ENCODE measurements at regions not wholly inside any gene's neighbourhood (a gene's known extent, or its start where the extent isn't known, plus 50 kb on each side); places are given as distances from the start of the nearest gene placed in this dataset.
"Not testable (repeated sequence)": the region's sequence is repeated elsewhere in the genome, so short reads cannot be mapped to it uniquely, and the experiment has no call there.

DNA sequence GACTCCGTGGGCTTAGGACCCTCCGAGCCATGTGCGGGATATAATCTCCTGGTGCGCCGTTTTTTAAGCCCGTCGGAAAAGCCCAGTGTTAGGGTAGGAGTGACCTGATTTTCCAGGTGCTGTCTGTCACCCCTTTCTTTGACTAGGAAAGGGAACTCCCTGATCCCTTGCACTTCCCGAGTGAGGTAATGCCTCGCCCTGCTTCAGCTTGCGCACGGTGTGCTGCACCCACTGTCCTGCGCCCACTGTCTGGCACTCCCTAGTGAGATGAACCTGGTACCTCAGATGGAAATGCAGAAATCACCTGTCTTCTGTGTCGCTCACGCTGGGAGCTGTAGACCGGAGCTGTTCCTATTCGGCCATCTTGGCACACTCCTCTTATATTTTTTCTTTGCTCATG is 95.1 kb upstream of the FRMD4B start:
- not testable (repeated sequence) for DNase-seq

GRCh38 chr3:69474186-69474585 is 88.3 kb upstream of the FRMD4B start:
- DNase-seq: no peak

GRCh38 chr3:69472093-69472492 is 86.2 kb upstream of the FRMD4B start:
- DNase-seq: no peak

- DNase-seq: no peak
These were observed 77.6 kb upstream of the FRMD4B start for GRCh38 chr3:69463531-69463930.

- DNase-seq: no peak
These were observed 76.9 kb upstream of the FRMD4B start for GRCh38 chr3:69462826-69463100.

DNA sequence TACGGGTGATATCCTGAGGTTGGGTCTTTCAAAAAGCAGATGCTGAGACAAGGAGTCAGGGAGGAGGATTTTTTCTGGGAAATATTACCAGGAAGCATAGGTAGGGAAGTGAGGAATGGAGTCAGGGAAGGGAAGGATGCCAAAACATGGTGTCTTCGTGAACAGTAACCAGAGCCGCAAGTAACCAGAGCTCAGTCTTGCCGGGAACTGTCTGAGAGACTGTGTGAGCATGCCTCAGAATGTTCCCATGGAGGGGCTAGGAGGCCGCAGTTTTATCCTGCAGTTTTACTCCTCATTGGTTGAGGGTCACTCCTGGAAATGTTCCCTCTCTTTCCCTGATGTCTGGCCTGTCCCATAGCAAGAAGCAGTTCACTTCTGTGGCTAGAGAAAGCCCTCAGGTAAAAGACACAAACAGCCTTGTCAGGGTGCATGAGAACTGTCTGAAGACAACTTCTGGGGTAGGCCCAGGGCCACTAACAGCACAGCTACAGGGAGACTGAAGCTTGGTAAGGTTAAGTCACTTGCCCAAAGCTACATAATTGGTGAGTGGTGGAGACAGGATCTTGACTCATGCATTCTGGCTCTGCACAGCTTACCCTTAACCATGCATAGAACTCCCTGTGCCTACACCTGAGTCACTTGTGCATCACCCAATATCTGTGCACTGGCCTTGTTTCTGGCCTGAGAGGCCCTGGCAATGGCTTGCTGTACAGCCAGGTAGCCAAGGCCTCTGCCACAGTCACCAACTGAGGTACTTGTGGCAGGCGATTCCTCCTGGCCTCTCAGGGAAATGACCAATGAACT is 76.3 kb upstream of the FRMD4B start:
- DNase-seq: no peak

DNA sequence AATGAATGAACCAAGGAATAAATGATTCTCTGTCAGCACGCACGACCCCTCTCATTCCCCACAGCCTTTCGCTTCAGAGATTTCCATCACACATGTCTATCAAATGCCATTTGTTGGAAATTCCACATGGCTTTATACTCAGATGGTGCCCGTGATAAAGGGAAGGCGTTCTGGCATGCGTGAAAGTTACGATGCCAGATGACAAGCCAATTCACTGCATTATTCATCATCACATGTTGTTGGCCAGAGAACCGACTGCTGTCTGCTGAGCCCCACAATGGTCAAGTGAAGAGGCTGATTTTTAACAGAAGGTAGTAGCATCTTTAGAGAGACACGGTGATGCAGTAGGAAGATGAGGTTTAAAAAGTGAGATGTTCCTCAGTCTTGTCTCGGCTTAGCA is 74.1 kb upstream of the FRMD4B start:
- no peak for DNase-seq

DNA sequence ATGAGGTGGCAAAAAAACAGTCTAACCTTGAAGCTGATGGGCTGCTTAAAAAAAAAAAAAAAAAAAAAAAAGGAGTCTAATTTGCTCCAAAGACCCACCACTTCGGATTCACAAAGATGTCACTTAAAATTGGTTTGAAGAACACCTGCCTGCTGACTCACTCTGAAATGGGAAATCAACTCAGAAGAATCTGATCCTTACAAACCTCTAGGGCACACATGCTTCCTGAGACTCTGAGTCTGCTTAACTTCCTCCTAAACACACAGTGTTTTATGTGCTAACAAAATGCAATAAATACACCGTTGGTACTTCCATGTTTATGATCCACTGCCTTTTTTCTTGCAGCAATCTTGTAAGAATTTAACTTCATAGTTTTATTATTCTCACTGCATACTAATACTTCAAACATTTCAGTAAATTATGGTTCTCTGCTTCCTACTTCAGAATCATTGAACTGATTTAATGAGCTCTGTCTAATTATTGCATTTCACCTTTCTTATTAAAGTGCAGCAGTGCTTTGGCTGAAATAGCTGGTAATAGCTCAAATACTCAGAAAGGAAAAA is 73.0 kb upstream of the FRMD4B start:
- no peak for DNase-seq

DNA sequence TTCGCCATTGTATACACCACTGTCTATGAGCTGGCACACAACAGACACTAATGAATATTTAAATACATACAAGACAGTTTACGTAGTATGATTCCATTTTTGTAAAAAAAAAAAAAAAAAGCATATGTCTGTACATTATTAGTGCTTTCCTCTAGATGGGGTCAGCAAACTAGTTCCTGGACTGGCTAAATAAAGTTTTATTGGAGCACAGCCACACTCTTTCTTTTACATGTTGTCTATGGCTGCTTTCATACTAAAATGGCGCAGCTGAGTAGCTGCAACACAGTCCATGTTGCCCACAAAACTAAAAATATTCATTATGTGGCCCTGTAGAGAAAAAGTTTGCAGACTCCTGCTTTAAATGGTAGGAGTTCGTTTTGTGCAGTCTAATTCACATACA is 70.7 kb upstream of the FRMD4B start:
- DNase-seq: no peak

GRCh38 chr3:69454204-69454787 is 68.4 kb upstream of the FRMD4B start:
- no peak for DNase-seq

DNA sequence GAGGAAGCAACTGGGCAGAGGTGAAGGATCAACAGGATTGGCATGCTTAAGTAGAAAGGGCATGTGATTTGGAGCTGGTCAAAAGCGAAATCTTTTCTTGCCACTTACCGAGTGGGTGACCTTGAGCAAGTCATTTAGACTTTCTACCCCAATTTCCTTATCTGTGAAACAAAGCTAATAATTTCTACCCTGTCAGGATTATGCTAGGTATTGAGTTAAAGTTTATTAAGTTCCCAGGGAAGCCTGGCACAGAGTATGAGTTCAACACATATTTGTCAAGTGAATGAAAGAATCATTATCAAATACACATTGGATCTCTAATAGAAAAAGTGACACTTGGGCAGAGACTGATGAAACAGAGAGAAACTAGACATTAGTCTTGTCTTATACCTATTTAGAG is 66.4 kb upstream of the FRMD4B start:
- no peak for DNase-seq

DNA sequence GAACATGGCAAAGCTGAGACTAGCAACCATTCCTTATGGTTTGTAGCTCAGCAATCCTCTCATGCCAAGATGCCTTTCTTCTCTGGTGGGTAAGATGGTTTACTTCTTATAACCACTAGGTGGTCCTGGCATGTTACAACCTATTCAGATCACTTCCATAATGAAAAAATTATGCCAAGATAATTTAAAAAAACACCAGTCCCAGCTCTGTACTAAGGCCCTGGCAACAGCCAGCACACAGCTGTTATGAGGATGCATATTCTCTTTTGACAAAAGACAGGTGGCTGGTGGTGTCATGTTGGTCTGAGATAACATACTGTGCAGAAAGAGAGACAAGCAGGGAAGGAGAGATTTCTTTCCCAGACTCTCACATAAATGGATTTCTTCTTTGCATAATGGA is 65.7 kb upstream of the FRMD4B start:
- peak in 1 of 2 experiments; percentile 6 for DNase-seq

DNA sequence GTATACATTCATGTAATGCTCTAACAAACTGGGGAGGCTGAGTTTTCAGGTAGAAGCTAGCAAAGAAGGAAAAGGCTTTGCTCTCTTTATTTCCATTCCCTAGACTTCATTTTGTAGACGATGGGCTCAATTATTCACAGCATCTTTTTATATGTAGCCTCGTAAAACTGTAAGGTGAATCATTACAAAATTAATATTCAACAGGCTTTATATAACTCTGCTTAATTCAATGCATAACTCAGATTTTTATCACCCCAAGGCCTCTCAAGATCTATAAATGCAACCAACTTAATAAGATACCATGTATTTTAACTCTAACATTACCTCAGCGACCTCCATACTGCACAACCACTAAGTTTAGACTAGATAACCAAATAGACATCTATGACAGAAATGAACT is 63.0 kb upstream of the FRMD4B start:
- no peak for DNase-seq

DNA sequence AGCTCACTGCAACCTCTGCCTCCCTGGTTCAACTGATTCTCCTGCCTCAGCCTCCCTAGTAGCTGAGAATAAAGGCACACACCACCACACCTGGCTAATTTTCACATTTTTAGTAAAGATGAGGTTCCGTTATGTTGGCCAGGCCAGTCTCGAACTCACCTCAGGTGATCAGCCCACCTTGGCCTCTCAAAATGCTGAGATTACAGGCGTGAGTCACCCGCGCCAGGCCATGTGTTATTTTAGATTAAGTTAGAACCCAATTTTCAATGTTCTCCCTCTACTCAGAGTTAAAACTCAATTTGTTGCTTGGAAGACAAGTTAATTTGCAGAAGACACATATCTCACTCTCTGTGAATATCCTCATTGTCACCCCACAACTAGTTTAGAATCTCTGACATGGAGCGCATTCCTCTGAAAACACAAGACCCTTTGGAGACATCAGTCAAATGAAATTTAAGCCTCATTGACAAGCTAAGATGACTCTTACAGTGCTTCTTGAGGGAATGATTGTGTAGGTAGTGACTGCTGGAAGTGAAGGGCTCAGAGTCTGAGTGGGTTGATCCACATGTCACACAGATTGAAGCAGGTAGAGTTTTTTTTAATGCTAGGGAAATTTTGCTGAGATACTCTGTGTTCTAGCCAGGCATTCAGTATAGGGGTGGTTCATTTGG is 60.6 kb upstream of the FRMD4B start:
- DNase-seq: no peak

DNA sequence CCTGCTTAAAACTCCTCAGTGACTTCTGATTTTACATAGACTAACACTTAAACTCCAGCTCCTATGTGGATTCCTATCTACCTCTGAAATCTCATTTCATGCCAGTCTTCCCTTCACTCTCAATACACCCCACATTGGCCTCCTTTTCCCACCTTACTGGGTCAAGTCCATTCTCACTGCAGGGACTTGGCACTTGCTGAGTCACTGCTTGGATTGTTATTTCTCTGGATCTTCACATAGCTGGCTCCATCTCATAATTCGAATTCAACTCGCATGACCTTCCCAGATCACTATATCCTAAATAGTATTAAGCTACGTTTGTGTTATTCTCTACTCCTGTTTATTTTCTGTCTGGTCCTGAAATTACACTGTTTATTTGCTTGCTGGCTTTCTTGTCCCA is 59.6 kb upstream of the FRMD4B start:
- no peak for DNase-seq

DNA sequence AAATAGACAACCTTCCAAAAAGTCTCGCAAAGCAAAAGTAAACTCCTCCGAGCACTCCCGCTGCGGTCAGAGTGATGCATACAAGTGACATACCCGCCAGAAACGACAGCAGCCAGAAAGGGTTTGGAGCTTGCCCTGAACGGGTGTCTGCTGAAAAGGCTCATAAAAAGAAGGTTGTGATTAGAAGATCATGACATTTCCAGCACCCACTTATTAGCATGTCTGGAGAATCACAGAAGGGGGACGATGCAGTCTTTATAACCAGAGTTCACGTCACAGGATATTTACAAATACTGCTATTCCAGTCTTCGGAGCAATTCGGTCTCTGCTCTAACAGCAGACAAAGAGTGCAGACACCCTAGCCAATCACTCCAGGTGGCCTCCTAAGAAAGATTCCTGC is 59.1 kb upstream of the FRMD4B start:
- DNase-seq: no peak

DNA sequence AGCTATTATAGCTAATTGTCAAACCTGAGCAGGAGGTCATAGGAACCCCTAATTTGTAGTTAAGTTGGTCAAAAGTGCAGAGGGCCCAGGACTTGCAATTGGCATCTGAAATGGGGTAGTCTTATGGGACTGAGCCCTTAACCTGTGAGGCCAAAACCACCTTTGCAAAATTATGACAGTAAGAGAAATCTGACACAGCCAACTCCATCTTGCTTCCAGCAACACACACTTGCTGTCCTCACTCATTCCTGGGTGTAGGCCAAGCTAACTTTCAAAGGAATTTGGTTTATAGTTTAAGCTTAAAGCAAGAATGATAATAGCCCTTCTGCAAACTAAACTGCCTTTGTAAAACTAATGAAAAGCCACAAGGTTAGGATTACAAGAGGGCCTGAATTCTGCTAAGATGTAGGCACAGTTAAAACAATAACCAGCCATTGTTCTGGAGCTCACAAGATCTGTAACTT is 57.6 kb upstream of the FRMD4B start:
- DNase-seq: no peak

- DNase-seq: no peak
These were observed 57.0 kb upstream of the FRMD4B start for GRCh38 chr3:69442771-69443311.

- DNase-seq: no peak
These were observed 55.8 kb upstream of the FRMD4B start for GRCh38 chr3:69441732-69442131.

- DNase-seq: no peak
These were observed 55.2 kb upstream of the FRMD4B start for GRCh38 chr3:69441040-69441439.

- DNase-seq: peak in 1 of 2 experiments; percentile 21
These were observed 53.9 kb upstream of the FRMD4B start for GRCh38 chr3:69439643-69440270.

DNA sequence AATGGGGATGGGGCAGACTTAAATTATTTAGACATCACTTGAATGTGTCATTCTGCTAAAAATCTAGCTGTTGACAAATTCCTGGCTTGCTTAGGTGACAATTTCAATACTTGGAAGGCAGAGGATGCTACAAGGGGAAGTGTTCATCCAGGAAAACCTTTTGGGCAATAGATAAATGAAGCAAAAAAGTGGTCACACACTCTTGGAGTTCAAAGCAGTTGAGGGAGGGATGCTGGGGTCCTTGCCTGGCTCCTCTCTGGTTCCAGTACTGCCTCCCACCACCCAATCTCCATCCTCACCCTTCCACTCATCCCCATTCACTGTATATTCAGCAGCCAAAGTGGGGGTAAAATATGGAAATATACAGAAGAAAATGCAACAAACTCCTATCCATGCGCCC is 52.6 kb upstream of the FRMD4B start:
- no peak for DNase-seq

Data from NCI-H2081 (cell line).